ENCODE measurements at regions not wholly inside any gene's neighbourhood (a gene's known extent, or its start where the extent isn't known, plus 50 kb on each side); places are given as distances from the start of the nearest gene placed in this dataset.

- Histone ChIP-seq H3K27ac (ENCODE audit: low read depth in 2 of 2, low read length in 1 of 2) (no peak overlapping the region), H3K9me3 (ENCODE audit: control insufficient read depth in 2 of 2, insufficient read depth in 1 of 2, low read depth in 1 of 2, low read length in 1 of 2) (no peaks in the 10 kb centered on the region), H3K4me3 (ENCODE audit: low read depth in 1 of 2, low read length in 2 of 2) (no peak overlapping the region), H3K4me1 (ENCODE audit: control insufficient read depth in 2 of 2, insufficient read depth in 2 of 2, low read length in 1 of 2) (no peaks in the 10 kb centered on the region), H3K36me3 (ENCODE audit: control insufficient read depth in 2 of 2, insufficient read depth in 2 of 2, low read length in 1 of 2) (no peaks in the 10 kb centered on the region), H3K27me3 (ENCODE audit: control insufficient read depth in 1 of 2, insufficient read depth in 2 of 2, low read length in 2 of 2) (peaks cover 0 to 1% of the 10 kb centered on the region in 2 donors)
- 50 to 100% methylated on average over 1 of the region's 1 CpG for WGBS, 2 donors
These were observed 290.7 kb upstream of the PPP1R2C start for GRCh38 chrX:43068639-43069038.

GRCh38 chrX:43083016-43083415, 305.1 kb upstream of the PPP1R2C start:
- Histone ChIP-seq H3K4me1 (ENCODE audit: control insufficient read depth in 2 of 2, insufficient read depth in 2 of 2, low read length in 1 of 2) (no peaks in the 10 kb centered on the region), H3K9me3 (ENCODE audit: control insufficient read depth in 2 of 2, insufficient read depth in 1 of 2, low read depth in 1 of 2, low read length in 1 of 2) (no peaks in the 10 kb centered on the region), H3K36me3 (ENCODE audit: control insufficient read depth in 2 of 2, insufficient read depth in 2 of 2, low read length in 1 of 2) (no peaks in the 10 kb centered on the region), H3K27me3 (ENCODE audit: control insufficient read depth in 1 of 2, insufficient read depth in 2 of 2, low read length in 2 of 2) (no peaks in the 10 kb centered on the region), H3K4me3 (ENCODE audit: low read depth in 1 of 2, low read length in 2 of 2) (no peak overlapping the region), H3K27ac (ENCODE audit: low read depth in 2 of 2, low read length in 1 of 2) (no peak overlapping the region)
- WGBS, 2 donors, result 65 to 71% methylated on average over 1 of the region's 1 CpG

- Histone ChIP-seq H3K4me1 (ENCODE audit: control insufficient read depth in 2 of 2, insufficient read depth in 2 of 2, low read length in 1 of 2) (no peaks in the 10 kb centered on the region), H3K36me3 (ENCODE audit: control insufficient read depth in 2 of 2, insufficient read depth in 2 of 2, low read length in 1 of 2) (no peaks in the 10 kb centered on the region), H3K27ac (ENCODE audit: low read depth in 2 of 2, low read length in 1 of 2) (no peak overlapping the region), H3K9me3 (ENCODE audit: control insufficient read depth in 2 of 2, insufficient read depth in 1 of 2, low read depth in 1 of 2, low read length in 1 of 2) (no peaks in the 10 kb centered on the region), H3K4me3 (ENCODE audit: low read depth in 1 of 2, low read length in 2 of 2) (no peak overlapping the region), H3K27me3 (ENCODE audit: control insufficient read depth in 1 of 2, insufficient read depth in 2 of 2, low read length in 2 of 2) (no peaks in the 10 kb centered on the region)
These were observed 309.9 kb upstream of the PPP1R2C start for GRCh38 chrX:43087830-43088229.

GRCh38 chrX:43096830-43097229, 318.9 kb upstream of the PPP1R2C start:
- H3K27me3 ChIP-seq (ENCODE audit: control insufficient read depth in 1 of 2, insufficient read depth in 2 of 2, low read length in 2 of 2), result no peaks in the 10 kb centered on the region
- H3K4me1 ChIP-seq (ENCODE audit: control insufficient read depth in 2 of 2, insufficient read depth in 2 of 2, low read length in 1 of 2), result no peaks in the 10 kb centered on the region
- no peaks in the 10 kb centered on the region for H3K9me3 ChIP-seq (ENCODE audit: control insufficient read depth in 2 of 2, insufficient read depth in 1 of 2, low read depth in 1 of 2, low read length in 1 of 2)
- WGBS, 2 donors, result 43 to 59% methylated on average over 2 of the region's 2 CpGs
- H3K36me3 ChIP-seq (ENCODE audit: control insufficient read depth in 2 of 2, insufficient read depth in 2 of 2, low read length in 1 of 2), result no peaks in the 10 kb centered on the region
- no peak overlapping the region for H3K27ac ChIP-seq (ENCODE audit: low read depth in 2 of 2, low read length in 1 of 2)
- no peak overlapping the region for H3K4me3 ChIP-seq (ENCODE audit: low read depth in 1 of 2, low read length in 2 of 2)

- no peak overlapping the region for H3K4me3 ChIP-seq (ENCODE audit: low read depth in 1 of 2, low read length in 2 of 2)
- WGBS, 2 donors, result 80 to 87% methylated on average over 5 of the region's 5 CpGs
These were observed 328.0 kb upstream of the PPP1R2C start for GRCh38 chrX:43106009-43106408.

GRCh38 chrX:43108828-43109227, 330.9 kb upstream of the PPP1R2C start:
- WGBS, 2 donors, result 40 to 56% methylated on average over 2 of the region's 2 CpGs
- Histone ChIP-seq H3K4me3 (ENCODE audit: low read depth in 1 of 2, low read length in 2 of 2) (no peak overlapping the region), H3K9me3 (ENCODE audit: control insufficient read depth in 2 of 2, insufficient read depth in 1 of 2, low read depth in 1 of 2, low read length in 1 of 2) (no peaks in the 10 kb centered on the region), H3K36me3 (ENCODE audit: control insufficient read depth in 2 of 2, insufficient read depth in 2 of 2, low read length in 1 of 2) (no peaks in the 10 kb centered on the region), H3K4me1 (ENCODE audit: control insufficient read depth in 2 of 2, insufficient read depth in 2 of 2, low read length in 1 of 2) (no peaks in the 10 kb centered on the region), H3K27me3 (ENCODE audit: control insufficient read depth in 1 of 2, insufficient read depth in 2 of 2, low read length in 2 of 2) (peaks cover 0 to 3% of the 10 kb centered on the region in 2 donors), H3K27ac (ENCODE audit: low read depth in 2 of 2, low read length in 1 of 2) (no peak overlapping the region)

More at GRCh38 chrX:43106009-43106408, 328.0 kb upstream of the PPP1R2C start:
- Histone ChIP-seq H3K4me1 (ENCODE audit: control insufficient read depth in 2 of 2, insufficient read depth in 2 of 2, low read length in 1 of 2) (no peaks in the 10 kb centered on the region), H3K36me3 (ENCODE audit: control insufficient read depth in 2 of 2, insufficient read depth in 2 of 2, low read length in 1 of 2) (no peaks in the 10 kb centered on the region), H3K27me3 (ENCODE audit: control insufficient read depth in 1 of 2, insufficient read depth in 2 of 2, low read length in 2 of 2) (peaks cover 0 to 3% of the 10 kb centered on the region in 2 donors), H3K9me3 (ENCODE audit: control insufficient read depth in 2 of 2, insufficient read depth in 1 of 2, low read depth in 1 of 2, low read length in 1 of 2) (no peaks in the 10 kb centered on the region), H3K27ac (ENCODE audit: low read depth in 2 of 2, low read length in 1 of 2) (no peak overlapping the region)

DNA sequence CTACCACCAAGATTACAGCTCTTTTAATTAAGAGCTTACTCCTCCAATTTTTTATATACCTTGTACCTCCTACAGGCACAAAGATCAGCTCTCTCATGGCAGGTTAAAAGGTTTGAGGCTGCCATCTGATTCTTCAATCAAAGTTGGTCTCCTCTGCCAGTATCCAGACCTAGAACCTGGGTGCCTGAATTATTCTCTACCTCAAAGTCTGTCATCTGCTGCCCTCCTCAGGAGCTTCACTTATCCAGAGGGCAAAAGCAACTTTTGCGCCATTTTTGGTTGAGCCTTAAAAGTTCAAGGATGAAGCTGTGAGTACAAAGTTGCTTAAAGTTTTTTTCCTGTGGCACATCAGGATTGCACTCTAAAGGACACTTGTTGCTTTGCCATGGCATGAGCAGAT, 343.7 kb upstream of the PPP1R2C start:
- H3K36me3 ChIP-seq (ENCODE audit: control insufficient read depth in 2 of 2, insufficient read depth in 2 of 2, low read length in 1 of 2), result no peaks in the 10 kb centered on the region
- no peaks in the 10 kb centered on the region for H3K4me1 ChIP-seq (ENCODE audit: control insufficient read depth in 2 of 2, insufficient read depth in 2 of 2, low read length in 1 of 2)
- H3K27ac ChIP-seq (ENCODE audit: low read depth in 2 of 2, low read length in 1 of 2), result no peak overlapping the region
- no peaks in the 10 kb centered on the region for H3K27me3 ChIP-seq (ENCODE audit: control insufficient read depth in 1 of 2, insufficient read depth in 2 of 2, low read length in 2 of 2)
- WGBS, 2 donors, result 92 to 100% methylated on average over 1 of the region's 1 CpG
- no peak overlapping the region for H3K4me3 ChIP-seq (ENCODE audit: low read depth in 1 of 2, low read length in 2 of 2)
- no peaks in the 10 kb centered on the region for H3K9me3 ChIP-seq (ENCODE audit: control insufficient read depth in 2 of 2, insufficient read depth in 1 of 2, low read depth in 1 of 2, low read length in 1 of 2)

- Histone ChIP-seq H3K36me3 (ENCODE audit: control insufficient read depth in 2 of 2, insufficient read depth in 2 of 2, low read length in 1 of 2) (no peaks in the 10 kb centered on the region), H3K27me3 (ENCODE audit: control insufficient read depth in 1 of 2, insufficient read depth in 2 of 2, low read length in 2 of 2) (no peaks in the 10 kb centered on the region), H3K4me1 (ENCODE audit: control insufficient read depth in 2 of 2, insufficient read depth in 2 of 2, low read length in 1 of 2) (no peaks in the 10 kb centered on the region), H3K27ac (ENCODE audit: low read depth in 2 of 2, low read length in 1 of 2) (no peak overlapping the region), H3K4me3 (ENCODE audit: low read depth in 1 of 2, low read length in 2 of 2) (no peak overlapping the region), H3K9me3 (ENCODE audit: control insufficient read depth in 2 of 2, insufficient read depth in 1 of 2, low read depth in 1 of 2, low read length in 1 of 2) (no peaks in the 10 kb centered on the region)
- WGBS, 2 donors, result 83 to 95% methylated on average over 1 of the region's 1 CpG
These were observed 361.7 kb upstream of the PPP1R2C start for GRCh38 chrX:43139645-43140044.

GRCh38 chrX:43140582-43140981, 362.6 kb upstream of the PPP1R2C start:
- Histone ChIP-seq H3K27me3 (ENCODE audit: control insufficient read depth in 1 of 2, insufficient read depth in 2 of 2, low read length in 2 of 2) (no peaks in the 10 kb centered on the region), H3K9me3 (ENCODE audit: control insufficient read depth in 2 of 2, insufficient read depth in 1 of 2, low read depth in 1 of 2, low read length in 1 of 2) (no peaks in the 10 kb centered on the region), H3K27ac (ENCODE audit: low read depth in 2 of 2, low read length in 1 of 2) (no peak overlapping the region), H3K4me3 (ENCODE audit: low read depth in 1 of 2, low read length in 2 of 2) (no peak overlapping the region), H3K4me1 (ENCODE audit: control insufficient read depth in 2 of 2, insufficient read depth in 2 of 2, low read length in 1 of 2) (no peaks in the 10 kb centered on the region), H3K36me3 (ENCODE audit: control insufficient read depth in 2 of 2, insufficient read depth in 2 of 2, low read length in 1 of 2) (no peaks in the 10 kb centered on the region)
- WGBS, 2 donors, result 54 to 85% methylated on average over 2 of the region's 2 CpGs

- Histone ChIP-seq H3K4me1 (ENCODE audit: control insufficient read depth in 2 of 2, insufficient read depth in 2 of 2, low read length in 1 of 2) (no peaks in the 10 kb centered on the region), H3K27me3 (ENCODE audit: control insufficient read depth in 1 of 2, insufficient read depth in 2 of 2, low read length in 2 of 2) (no peaks in the 10 kb centered on the region), H3K4me3 (ENCODE audit: low read depth in 1 of 2, low read length in 2 of 2) (no peak overlapping the region), H3K36me3 (ENCODE audit: control insufficient read depth in 2 of 2, insufficient read depth in 2 of 2, low read length in 1 of 2) (no peaks in the 10 kb centered on the region), H3K9me3 (ENCODE audit: control insufficient read depth in 2 of 2, insufficient read depth in 1 of 2, low read depth in 1 of 2, low read length in 1 of 2) (no peaks in the 10 kb centered on the region), H3K27ac (ENCODE audit: low read depth in 2 of 2, low read length in 1 of 2) (no peak overlapping the region)
These were observed 363.9 kb upstream of the PPP1R2C start for GRCh38 chrX:43141885-43142284.

All from esophagus (tissue), 2 donors.